SJCRH30 (cell line): ENCODE measurements at regions not wholly inside any gene's neighbourhood (a gene's known extent, or its start where the extent isn't known, plus 50 kb on each side); places are given as distances from the start of the nearest gene placed in this dataset.
A peak's percentile ranks its signal among the peaks of the same experiment; 100 is the strongest.
"Not testable (repeated sequence)": the region's sequence is repeated elsewhere in the genome, so short reads cannot be mapped to it uniquely, and the experiment has no call there.

Experiments
- DNase-seq, 2 experiments: peaks; one replicate each; pipeline ENCODE4 v3.0.0-alpha.2; 2015 to 2020
- H3K27ac ChIP-seq: fragments of 250-450 bp; sonication (Bioruptor Pico); 2 replicates; pipeline ENCODE4 v1.5.1; 2020; ENCODE audit warnings: mild to moderate bottlenecking, moderate library complexity
- H3K27me3 ChIP-seq: fragments of 250-450 bp; sonication (Bioruptor Pico); 2 replicates; pipeline ENCODE4 v1.5.1; 2020; ENCODE audit warnings: mild to moderate bottlenecking, moderate library complexity
- H3K36me3 ChIP-seq: fragments of 250-450 bp; sonication (Bioruptor Pico); 2 replicates; pipeline ENCODE4 v1.5.1; 2020; ENCODE audit warnings: mild to moderate bottlenecking, moderate library complexity
- H3K4me1 ChIP-seq: fragments of 250-450 bp; sonication (Bioruptor Pico); 2 replicates; pipeline ENCODE4 v1.5.1; 2020; ENCODE audit warnings: mild to moderate bottlenecking, moderate library complexity
- H3K4me3 ChIP-seq: fragments of 250-450 bp; sonication (Bioruptor Pico); 2 replicates; pipeline ENCODE4 v1.5.1; 2020; ENCODE audit warnings: mild to moderate bottlenecking, moderate library complexity
- H3K9me3 ChIP-seq: fragments of 250-450 bp; sonication (Bioruptor Pico); replicated peaks from 2 replicates; pipeline ENCODE4 v1.5.1; 2020; ENCODE audit warnings: mild to moderate bottlenecking, moderate library complexity

- Histone ChIP-seq H3K27ac (no peak overlapping the region), H3K4me3 (no peak overlapping the region), H3K27me3 (no peaks in the 10 kb centered on the region), H3K9me3 (no peaks in the 10 kb centered on the region), H3K4me1 (no peaks in the 10 kb centered on the region), H3K36me3 (no peaks in the 10 kb centered on the region)
- DNase-seq = peak; percentile 34 to 61
These were observed 197.7 kb downstream of the FAXC start for GRCh38 chr6:99151634-99152346.

GRCh38 chr6:99148761-99149160 is 200.7 kb downstream of the FAXC start:
- DNase-seq = no peak
- H3K36me3 ChIP-seq = no peaks in the 10 kb centered on the region
- no peaks in the 10 kb centered on the region for H3K9me3 ChIP-seq
- no peak overlapping the region for H3K4me3 ChIP-seq
- no peak overlapping the region for H3K27ac ChIP-seq
- no peaks in the 10 kb centered on the region for H3K27me3 ChIP-seq
- no peaks in the 10 kb centered on the region; the same call in 1 of the 2 replicates for H3K4me1 ChIP-seq

- H3K36me3 ChIP-seq = no peaks in the 10 kb centered on the region
- no peaks in the 10 kb centered on the region for H3K27me3 ChIP-seq
- no peak overlapping the region for H3K4me3 ChIP-seq
- peak in 1 of 2 experiments; percentile 26 for DNase-seq
- H3K4me1 ChIP-seq = no peaks in the 10 kb centered on the region; the same call in 1 of the 2 replicates
- H3K9me3 ChIP-seq = no peaks in the 10 kb centered on the region
- H3K27ac ChIP-seq = no peak overlapping the region
These were observed 200.4 kb upstream of the FBXL4 start for GRCh38 chr6:99148111-99148510.

GRCh38 chr6:99147206-99147605 is 199.5 kb upstream of the FBXL4 start:
- Histone ChIP-seq H3K36me3 (no peaks in the 10 kb centered on the region), H3K4me1 (no peaks in the 10 kb centered on the region; the same call in 1 of the 2 replicates), H3K9me3 (no peaks in the 10 kb centered on the region), H3K27ac (no peak overlapping the region), H3K27me3 (no peaks in the 10 kb centered on the region), H3K4me3 (no peak overlapping the region)
- DNase-seq = no peak

DNA sequence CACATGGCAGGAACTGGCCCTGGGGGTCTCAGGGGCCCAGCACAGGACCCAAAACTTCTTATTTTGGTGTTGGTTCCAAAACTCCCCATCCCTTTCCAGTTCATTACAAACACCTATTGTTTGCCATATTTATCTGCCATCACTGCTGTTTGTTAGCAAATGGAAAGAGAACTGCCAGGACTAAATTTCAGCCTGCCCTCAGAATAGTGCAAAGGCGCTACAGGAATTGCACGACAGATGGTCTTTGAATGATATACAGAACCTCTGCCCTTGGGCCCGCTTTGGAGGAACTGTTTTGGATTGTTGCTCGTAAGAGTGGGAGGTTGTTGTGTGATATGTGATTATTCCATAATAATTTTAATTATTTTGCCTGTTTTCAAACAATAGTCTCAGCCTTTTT is 199.0 kb upstream of the FBXL4 start:
- Histone ChIP-seq H3K27ac (no peak overlapping the region), H3K4me1 (no peaks in the 10 kb centered on the region; the same call in 1 of the 2 replicates), H3K9me3 (no peaks in the 10 kb centered on the region), H3K36me3 (no peaks in the 10 kb centered on the region), H3K4me3 (no peak overlapping the region), H3K27me3 (no peaks in the 10 kb centered on the region)
- no peak for DNase-seq

- H3K4me1 ChIP-seq = no peaks in the 10 kb centered on the region; the same call in 1 of the 2 replicates
- H3K9me3 ChIP-seq = no peaks in the 10 kb centered on the region
- DNase-seq = no peak
- H3K27me3 ChIP-seq = no peaks in the 10 kb centered on the region
- H3K27ac ChIP-seq = no peak overlapping the region
- H3K4me3 ChIP-seq = no peak overlapping the region
- no peaks in the 10 kb centered on the region for H3K36me3 ChIP-seq
These were observed 198.0 kb upstream of the FBXL4 start for GRCh38 chr6:99145738-99146137.

DNA sequence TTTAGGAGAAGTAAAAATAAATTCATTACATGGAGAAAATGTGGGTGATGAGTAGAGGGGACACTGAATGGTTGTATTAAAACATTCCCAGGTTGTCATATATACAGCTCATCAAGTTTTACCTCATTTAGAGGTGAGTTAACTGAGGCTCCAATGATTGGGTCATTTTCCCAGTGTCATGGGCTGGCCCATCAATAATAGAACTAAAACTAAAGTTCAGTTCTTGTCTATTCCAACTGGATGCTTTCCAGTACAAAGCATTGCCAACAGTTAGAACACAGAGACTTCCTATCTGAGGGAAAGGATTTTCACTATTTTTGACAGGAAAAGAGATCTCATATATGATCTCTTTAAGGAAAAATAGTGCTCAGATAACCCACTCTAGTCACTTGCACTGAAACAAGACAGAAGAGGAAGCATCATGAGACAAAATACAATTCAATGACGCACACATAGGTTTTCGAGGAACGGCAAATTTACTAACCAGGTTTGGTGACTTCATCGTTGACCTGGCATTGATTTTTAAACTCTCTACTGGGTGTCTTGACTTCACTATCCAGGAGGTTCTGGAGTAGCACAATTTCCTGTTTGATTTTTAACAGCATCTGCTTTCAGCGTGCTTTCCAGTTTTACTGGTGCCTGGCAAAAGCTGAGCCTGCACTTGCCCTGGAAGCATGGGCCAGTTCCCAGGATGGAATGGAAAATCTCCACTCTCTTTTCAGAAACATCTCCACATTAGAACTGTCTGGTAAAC is 195.5 kb upstream of the FBXL4 start:
- Histone ChIP-seq H3K27me3 (no peaks in the 10 kb centered on the region), H3K4me1 (no peaks in the 10 kb centered on the region; the same call in 1 of the 2 replicates), H3K9me3 (no peaks in the 10 kb centered on the region), H3K36me3 (no peaks in the 10 kb centered on the region), H3K4me3 (no peak overlapping the region), H3K27ac (no peak overlapping the region)
- no peak for DNase-seq

DNA sequence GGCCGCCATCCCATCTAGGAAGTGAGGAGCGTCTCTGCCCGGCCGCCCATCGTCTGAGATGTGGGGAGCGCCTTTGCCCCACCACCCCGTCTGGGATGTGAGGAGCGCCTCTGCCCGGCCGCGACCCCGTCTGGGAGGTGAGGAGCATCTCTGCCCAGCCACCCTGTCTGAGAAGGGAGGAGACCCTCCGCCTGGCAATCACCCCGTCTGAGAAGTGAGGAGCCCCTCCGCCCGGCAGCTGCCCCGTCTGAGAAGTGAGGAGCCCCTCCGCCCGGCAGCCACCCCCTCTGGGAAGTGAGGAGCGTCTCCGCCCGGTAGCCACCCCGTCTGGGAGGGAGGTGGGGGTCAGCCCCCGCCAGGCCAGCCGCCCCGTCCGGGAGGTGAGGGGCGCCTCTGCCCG is 194.2 kb upstream of the FBXL4 start:
- H3K4me1 ChIP-seq, H3K4me3 ChIP-seq, DNase-seq, H3K36me3 ChIP-seq, H3K27ac ChIP-seq, H3K9me3 ChIP-seq, H3K27me3 ChIP-seq: not testable (repeated sequence)

- Histone ChIP-seq H3K4me1 (no peaks in the 10 kb centered on the region), H3K9me3 (no peaks in the 10 kb centered on the region), H3K36me3 (no peaks in the 10 kb centered on the region), H3K4me3 (no peak overlapping the region), H3K27ac (no peak overlapping the region), H3K27me3 (no peaks in the 10 kb centered on the region)
- no peak for DNase-seq
These were observed 190.7 kb upstream of the FBXL4 start for GRCh38 chr6:99138445-99138844.

DNA sequence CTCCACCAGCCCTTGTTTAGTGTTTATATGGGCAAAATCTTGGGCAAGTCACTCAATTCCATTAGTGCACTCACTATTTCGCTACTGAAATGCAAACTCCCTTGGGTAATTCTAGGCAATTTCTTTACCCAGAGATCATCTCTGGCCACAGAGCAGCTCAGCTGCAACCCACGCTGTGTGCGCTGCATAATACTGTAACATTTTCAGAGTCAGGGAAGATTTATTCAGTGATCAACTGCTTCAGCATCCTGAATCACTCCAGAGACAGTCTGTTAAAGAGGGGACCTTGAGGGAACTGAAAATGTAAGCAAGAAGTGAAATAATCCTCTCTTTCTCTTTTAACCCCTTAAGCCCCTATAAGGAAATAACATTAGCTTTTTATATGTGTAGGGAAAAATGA is 189.6 kb upstream of the FBXL4 start:
- Histone ChIP-seq H3K4me1 (peaks cover 5% of the 10 kb centered on the region), H3K27ac (no peak overlapping the region), H3K36me3 (no peaks in the 10 kb centered on the region), H3K9me3 (no peaks in the 10 kb centered on the region), H3K4me3 (no peak overlapping the region), H3K27me3 (no peaks in the 10 kb centered on the region)
- DNase-seq = no peak

DNA sequence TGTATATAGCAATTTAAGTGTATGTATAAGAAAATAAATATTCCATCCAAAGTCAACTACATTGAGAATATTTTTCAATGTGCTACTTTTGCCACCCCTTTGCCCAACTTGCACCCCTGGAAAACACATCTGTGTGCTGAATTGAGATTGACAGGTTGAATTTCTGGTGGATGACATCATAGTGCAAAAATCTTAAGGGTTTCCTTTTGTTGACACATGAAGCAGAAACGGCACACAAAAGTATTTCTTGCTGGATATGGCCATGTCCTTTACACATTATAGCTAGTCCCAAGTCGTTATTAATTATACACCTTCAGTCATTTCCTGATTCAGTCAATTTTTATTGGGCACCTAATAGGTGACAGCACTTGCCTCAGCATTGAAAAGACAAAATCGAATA is 188.7 kb upstream of the FBXL4 start:
- H3K27ac ChIP-seq = no peak overlapping the region
- H3K27me3 ChIP-seq = no peaks in the 10 kb centered on the region
- H3K36me3 ChIP-seq = no peaks in the 10 kb centered on the region
- H3K4me3 ChIP-seq = no peak overlapping the region
- H3K4me1 ChIP-seq = peaks cover 12% of the 10 kb centered on the region
- H3K9me3 ChIP-seq = no peaks in the 10 kb centered on the region
- no peak for DNase-seq

- no peaks in the 10 kb centered on the region for H3K9me3 ChIP-seq
- H3K4me1 ChIP-seq = peaks cover 24% of the 10 kb centered on the region
- no peaks in the 10 kb centered on the region for H3K36me3 ChIP-seq
- no peaks in the 10 kb centered on the region for H3K27me3 ChIP-seq
- peak in 1 of 2 experiments; percentile 56 for DNase-seq
- peak overlapping the region; percentile 77 for H3K27ac ChIP-seq
- H3K4me3 ChIP-seq = no peak overlapping the region; the same call in 1 of the 2 replicates
These were observed 184.4 kb upstream of the FBXL4 start for GRCh38 chr6:99132026-99132635.

GRCh38 chr6:99130897-99131873 is 183.4 kb upstream of the FBXL4 start:
- Histone ChIP-seq H3K4me3 (no peak overlapping the region; the same call in 1 of the 2 replicates), H3K36me3 (no peaks in the 10 kb centered on the region), H3K27ac (peak overlapping the region; percentile 77), H3K9me3 (no peaks in the 10 kb centered on the region), H3K4me1 (peaks cover 24% of the 10 kb centered on the region), H3K27me3 (no peaks in the 10 kb centered on the region)
- peak; percentile 65 to 87 for DNase-seq

GRCh38 chr6:99129835-99130234 is 182.1 kb upstream of the FBXL4 start:
- H3K27ac ChIP-seq = no peak overlapping the region; the same call in 1 of the 2 replicates

More at GRCh38 chr6:99129835-99130234, 182.1 kb upstream of the FBXL4 start:
- no peak for DNase-seq
- Histone ChIP-seq H3K4me3 (no peak overlapping the region), H3K36me3 (no peaks in the 10 kb centered on the region), H3K27me3 (no peaks in the 10 kb centered on the region), H3K9me3 (no peaks in the 10 kb centered on the region), H3K4me1 (peaks cover 24% of the 10 kb centered on the region)
